Mesothelial cell of epicardium (in vitro differentiated cells): ENCODE measurements at regions not wholly inside any gene's neighbourhood (a gene's known extent, or its start where the extent isn't known, plus 50 kb on each side); places are given as distances from the start of the nearest gene placed in this dataset.

Experiments used
- DNase-seq, 2 experiments: peaks; one replicate each; pipeline ENCODE4 v3.0.0; 2021; ENCODE audit warnings: low spot score in 2 of 2; ENCODE audit not compliant: unreplicated experiment in 2 of 2
- H3K27ac Mint-ChIP-seq: 2 replicates; pipeline ENCODE4 v1.8.0; 2021; ENCODE audit warnings: mixed read lengths
- H3K27me3 Mint-ChIP-seq: 2 replicates; pipeline ENCODE4 v1.8.0; 2021; ENCODE audit warnings: low read depth, mixed read lengths
- H3K36me3 Mint-ChIP-seq: 2 replicates; pipeline ENCODE4 v1.8.0; 2021; ENCODE audit warnings: mixed read lengths
- H3K4me1 Mint-ChIP-seq: 2 replicates; pipeline ENCODE4 v1.8.0; 2021; ENCODE audit warnings: mixed read lengths
- H3K4me3 Mint-ChIP-seq: 2 replicates; pipeline ENCODE4 v1.8.0; 2021; ENCODE audit warnings: mild to moderate bottlenecking, moderate library complexity, mixed read lengths
- H3K9me3 Mint-ChIP-seq: 2 replicates; pipeline ENCODE4 v1.8.0; 2021; ENCODE audit warnings: mixed read lengths
- CTCF ChIP-seq: fragments of 200-600 bp; sonication (generic); IDR thresholded peaks from one replicate; pipeline ENCODE4 v1.5.0; 2021; ENCODE audit warnings: antibody characterized with exemption; ENCODE audit not compliant: unreplicated experiment

GRCh38 chr2:106629981-106630380 is 142.8 kb downstream of the CD8B2 start:
- no peak for TF ChIP-seq CTCF
- H3K27me3 Mint-ChIP-seq: peaks cover 17% of the 10 kb centered on the region
- no peak overlapping the region for H3K27ac Mint-ChIP-seq
- H3K4me1 Mint-ChIP-seq: peaks cover 5% of the 10 kb centered on the region
- DNase-seq: no peak
- no peaks in the 10 kb centered on the region for H3K36me3 Mint-ChIP-seq
- no peak overlapping the region for H3K4me3 Mint-ChIP-seq
- peaks cover 4% of the 10 kb centered on the region for H3K9me3 Mint-ChIP-seq

GRCh38 chr2:106631281-106631680 is 144.1 kb downstream of the CD8B2 start:
- H3K27ac Mint-ChIP-seq: no peak overlapping the region
- H3K36me3 Mint-ChIP-seq: no peaks in the 10 kb centered on the region
- TF ChIP-seq CTCF: no peak
- no peak overlapping the region for H3K4me3 Mint-ChIP-seq
- DNase-seq: no peak
- H3K9me3 Mint-ChIP-seq: peaks cover 4% of the 10 kb centered on the region
- H3K4me1 Mint-ChIP-seq: no peaks in the 10 kb centered on the region
- H3K27me3 Mint-ChIP-seq: peaks cover 9% of the 10 kb centered on the region

DNA sequence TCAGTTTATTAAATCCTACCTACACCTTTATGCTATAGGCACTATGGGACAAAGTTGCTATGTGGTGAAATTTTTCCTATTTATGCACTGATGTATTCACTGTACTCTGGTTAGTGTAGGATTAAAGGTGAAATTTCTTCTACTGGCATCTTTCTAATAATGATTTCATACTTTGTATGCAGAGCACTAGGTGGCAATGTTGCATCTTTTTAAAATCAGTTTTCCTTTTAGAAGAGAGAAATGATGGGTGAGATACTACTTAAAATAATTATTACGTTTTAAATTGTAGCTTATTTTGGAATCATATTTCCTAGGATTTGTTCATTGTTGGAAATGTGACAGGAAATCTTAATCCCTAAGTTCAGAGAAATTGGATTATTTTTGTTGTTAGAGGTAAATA is 150.9 kb downstream of the CD8B2 start:
- Mint-ChIP-seq H3K36me3 (no peaks in the 10 kb centered on the region), H3K27me3 (peaks cover 12% of the 10 kb centered on the region), H3K9me3 (no peaks in the 10 kb centered on the region), H3K4me3 (no peak overlapping the region), H3K4me1 (peaks cover 13% of the 10 kb centered on the region), H3K27ac (no peak overlapping the region)
- no peak for DNase-seq
- TF ChIP-seq CTCF: peak; percentile 42

DNA sequence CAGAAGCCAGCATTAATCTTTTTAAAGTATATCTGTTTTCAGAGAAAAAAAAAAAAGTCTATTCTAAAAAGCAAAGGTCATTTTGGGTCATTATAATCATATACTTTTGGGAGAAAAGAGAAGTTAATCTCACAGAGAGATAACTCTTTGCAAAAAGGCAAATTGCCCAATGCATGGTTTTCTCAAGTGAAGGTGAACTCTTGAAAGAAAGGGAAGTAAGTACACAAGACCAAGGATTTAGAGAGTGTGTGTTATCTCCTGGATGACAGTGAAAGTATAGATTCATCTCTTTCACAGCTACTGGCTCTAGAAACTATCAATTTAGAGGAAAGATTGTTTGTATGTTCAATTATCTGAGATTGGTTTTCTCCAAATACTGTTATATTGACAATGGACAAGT is 151.4 kb downstream of the CD8B2 start:
- Mint-ChIP-seq H3K4me3 (no peak overlapping the region), H3K27ac (no peak overlapping the region), H3K4me1 (peaks cover 13% of the 10 kb centered on the region), H3K36me3 (no peaks in the 10 kb centered on the region), H3K9me3 (no peaks in the 10 kb centered on the region), H3K27me3 (peaks cover 12% of the 10 kb centered on the region)
- DNase-seq: no peak
- TF ChIP-seq CTCF: no peak

DNA sequence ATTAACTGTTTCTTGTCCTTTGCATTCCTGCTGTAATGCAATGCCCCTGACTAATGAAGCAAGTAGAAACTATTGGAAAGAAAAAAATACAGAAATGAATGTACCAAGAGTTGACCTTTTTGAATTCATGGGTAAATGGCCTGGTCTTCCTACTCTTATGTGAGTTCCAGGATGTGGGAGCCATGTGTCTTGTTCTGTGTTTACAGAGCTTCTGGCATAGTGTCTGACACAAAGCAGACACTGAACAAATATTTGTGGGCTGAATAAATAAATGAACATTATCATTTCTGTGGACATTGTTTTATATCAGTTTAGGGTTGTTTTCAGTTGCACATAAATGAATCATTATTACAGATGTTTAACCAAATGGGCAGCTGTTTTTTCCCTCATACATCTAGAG is 155.5 kb downstream of the CD8B2 start:
- Mint-ChIP-seq H3K36me3 (no peaks in the 10 kb centered on the region), H3K4me1 (peaks cover 13% of the 10 kb centered on the region), H3K4me3 (no peak overlapping the region), H3K27ac (peak overlapping the region; percentile 51), H3K9me3 (no peaks in the 10 kb centered on the region), H3K27me3 (peaks cover 9% of the 10 kb centered on the region)
- no peak for DNase-seq
- no peak for TF ChIP-seq CTCF

GRCh38 chr2:106644623-106645022 is 157.5 kb downstream of the CD8B2 start:
- H3K4me3 Mint-ChIP-seq: no peak overlapping the region
- TF ChIP-seq CTCF: no peak
- H3K4me1 Mint-ChIP-seq: peaks cover 28% of the 10 kb centered on the region
- no peaks in the 10 kb centered on the region for H3K9me3 Mint-ChIP-seq
- peaks cover 9% of the 10 kb centered on the region for H3K27me3 Mint-ChIP-seq
- H3K27ac Mint-ChIP-seq: no peak overlapping the region
- H3K36me3 Mint-ChIP-seq: no peaks in the 10 kb centered on the region
- no peak for DNase-seq
